ENCODE measurements at regions not wholly inside any gene's neighbourhood (a gene's known extent, or its start where the extent isn't known, plus 50 kb on each side); places are given as distances from the start of the nearest gene placed in this dataset.

GRCh38 chr5:162487528-162488525 is 420.3 kb downstream of the GABRG2 start:
- no peak for TF ChIP-seq CTCF (IDR thresholded peaks at IDR 0.05; ENCODE audit: poor library complexity)
- no peak for TF ChIP-seq EZH2 (IDR thresholded peaks at IDR 0.05; ENCODE audit: borderline replicate concordance)
- TF ChIP-seq EZH2phosphoT487 (IDR thresholded peaks at IDR 0.05; ENCODE audit: low read depth, severe bottlenecking, unreplicated experiment), result no peak
